ENCODE measurements at regions not wholly inside any gene's neighbourhood (a gene's known extent, or its start where the extent isn't known, plus 50 kb on each side); places are given as distances from the start of the nearest gene placed in this dataset.

DNA sequence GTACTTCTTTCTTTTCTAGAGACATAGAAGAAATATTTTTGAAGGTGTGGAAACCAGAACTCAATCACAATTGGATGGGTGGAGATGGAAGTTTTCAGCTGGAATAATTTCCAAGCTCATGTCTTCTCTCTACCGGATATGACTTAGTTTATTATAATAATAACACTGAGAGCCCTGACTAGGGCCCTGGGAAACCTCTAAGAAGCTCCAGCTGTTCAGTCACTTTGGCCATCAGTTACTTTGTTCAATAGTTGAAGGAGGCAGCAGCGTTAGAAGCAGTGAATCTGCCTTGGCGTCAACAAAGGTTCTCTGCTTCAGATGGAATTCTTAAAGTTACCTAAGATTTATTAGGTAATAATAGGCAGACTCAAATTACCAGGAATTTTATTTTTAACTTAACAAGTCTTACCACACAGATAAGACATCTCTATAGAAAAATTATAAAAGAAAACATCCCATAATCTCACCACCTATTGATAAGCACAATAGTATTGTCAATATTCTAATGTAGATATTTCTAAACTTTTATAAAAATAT, 293.8 kb upstream of the CHAC2 start:
- TF ChIP-seq CREB1 (CRISPR knock-in tag; IDR thresholded peaks at IDR 0.05; ENCODE audit: low read depth) (no peak), EZH2phosphoT487 (IDR thresholded peaks at IDR 0.05; ENCODE audit: unreplicated experiment) (no peak), POLR2AphosphoS5 (IDR thresholded peaks at IDR 0.05; ENCODE audit: low read depth) (no peak), EZH2 (IDR thresholded peaks at IDR 0.05; ENCODE audit: low read depth, unreplicated experiment) (no peak), ZNF331 (CRISPR knock-in tag; IDR thresholded peaks at IDR 0.05; ENCODE audit: low read depth) (no peak)
- TF ChIP-seq, protein P1, sequence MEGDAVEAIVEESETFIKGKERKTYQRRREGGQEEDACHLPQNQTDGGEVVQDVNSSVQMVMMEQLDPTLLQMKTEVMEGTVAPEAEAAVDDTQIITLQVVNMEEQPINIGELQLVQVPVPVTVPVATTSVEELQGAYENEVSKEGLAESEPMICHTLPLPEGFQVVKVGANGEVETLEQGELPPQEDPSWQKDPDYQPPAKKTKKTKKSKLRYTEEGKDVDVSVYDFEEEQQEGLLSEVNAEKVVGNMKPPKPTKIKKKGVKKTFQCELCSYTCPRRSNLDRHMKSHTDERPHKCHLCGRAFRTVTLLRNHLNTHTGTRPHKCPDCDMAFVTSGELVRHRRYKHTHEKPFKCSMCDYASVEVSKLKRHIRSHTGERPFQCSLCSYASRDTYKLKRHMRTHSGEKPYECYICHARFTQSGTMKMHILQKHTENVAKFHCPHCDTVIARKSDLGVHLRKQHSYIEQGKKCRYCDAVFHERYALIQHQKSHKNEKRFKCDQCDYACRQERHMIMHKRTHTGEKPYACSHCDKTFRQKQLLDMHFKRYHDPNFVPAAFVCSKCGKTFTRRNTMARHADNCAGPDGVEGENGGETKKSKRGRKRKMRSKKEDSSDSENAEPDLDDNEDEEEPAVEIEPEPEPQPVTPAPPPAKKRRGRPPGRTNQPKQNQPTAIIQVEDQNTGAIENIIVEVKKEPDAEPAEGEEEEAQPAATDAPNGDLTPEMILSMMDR (conservative IDR thresholded peaks at IDR 0.05; ENCODE audit: low read depth in 2 of 2): no peak
- TF ChIP-seq, protein P2, sequence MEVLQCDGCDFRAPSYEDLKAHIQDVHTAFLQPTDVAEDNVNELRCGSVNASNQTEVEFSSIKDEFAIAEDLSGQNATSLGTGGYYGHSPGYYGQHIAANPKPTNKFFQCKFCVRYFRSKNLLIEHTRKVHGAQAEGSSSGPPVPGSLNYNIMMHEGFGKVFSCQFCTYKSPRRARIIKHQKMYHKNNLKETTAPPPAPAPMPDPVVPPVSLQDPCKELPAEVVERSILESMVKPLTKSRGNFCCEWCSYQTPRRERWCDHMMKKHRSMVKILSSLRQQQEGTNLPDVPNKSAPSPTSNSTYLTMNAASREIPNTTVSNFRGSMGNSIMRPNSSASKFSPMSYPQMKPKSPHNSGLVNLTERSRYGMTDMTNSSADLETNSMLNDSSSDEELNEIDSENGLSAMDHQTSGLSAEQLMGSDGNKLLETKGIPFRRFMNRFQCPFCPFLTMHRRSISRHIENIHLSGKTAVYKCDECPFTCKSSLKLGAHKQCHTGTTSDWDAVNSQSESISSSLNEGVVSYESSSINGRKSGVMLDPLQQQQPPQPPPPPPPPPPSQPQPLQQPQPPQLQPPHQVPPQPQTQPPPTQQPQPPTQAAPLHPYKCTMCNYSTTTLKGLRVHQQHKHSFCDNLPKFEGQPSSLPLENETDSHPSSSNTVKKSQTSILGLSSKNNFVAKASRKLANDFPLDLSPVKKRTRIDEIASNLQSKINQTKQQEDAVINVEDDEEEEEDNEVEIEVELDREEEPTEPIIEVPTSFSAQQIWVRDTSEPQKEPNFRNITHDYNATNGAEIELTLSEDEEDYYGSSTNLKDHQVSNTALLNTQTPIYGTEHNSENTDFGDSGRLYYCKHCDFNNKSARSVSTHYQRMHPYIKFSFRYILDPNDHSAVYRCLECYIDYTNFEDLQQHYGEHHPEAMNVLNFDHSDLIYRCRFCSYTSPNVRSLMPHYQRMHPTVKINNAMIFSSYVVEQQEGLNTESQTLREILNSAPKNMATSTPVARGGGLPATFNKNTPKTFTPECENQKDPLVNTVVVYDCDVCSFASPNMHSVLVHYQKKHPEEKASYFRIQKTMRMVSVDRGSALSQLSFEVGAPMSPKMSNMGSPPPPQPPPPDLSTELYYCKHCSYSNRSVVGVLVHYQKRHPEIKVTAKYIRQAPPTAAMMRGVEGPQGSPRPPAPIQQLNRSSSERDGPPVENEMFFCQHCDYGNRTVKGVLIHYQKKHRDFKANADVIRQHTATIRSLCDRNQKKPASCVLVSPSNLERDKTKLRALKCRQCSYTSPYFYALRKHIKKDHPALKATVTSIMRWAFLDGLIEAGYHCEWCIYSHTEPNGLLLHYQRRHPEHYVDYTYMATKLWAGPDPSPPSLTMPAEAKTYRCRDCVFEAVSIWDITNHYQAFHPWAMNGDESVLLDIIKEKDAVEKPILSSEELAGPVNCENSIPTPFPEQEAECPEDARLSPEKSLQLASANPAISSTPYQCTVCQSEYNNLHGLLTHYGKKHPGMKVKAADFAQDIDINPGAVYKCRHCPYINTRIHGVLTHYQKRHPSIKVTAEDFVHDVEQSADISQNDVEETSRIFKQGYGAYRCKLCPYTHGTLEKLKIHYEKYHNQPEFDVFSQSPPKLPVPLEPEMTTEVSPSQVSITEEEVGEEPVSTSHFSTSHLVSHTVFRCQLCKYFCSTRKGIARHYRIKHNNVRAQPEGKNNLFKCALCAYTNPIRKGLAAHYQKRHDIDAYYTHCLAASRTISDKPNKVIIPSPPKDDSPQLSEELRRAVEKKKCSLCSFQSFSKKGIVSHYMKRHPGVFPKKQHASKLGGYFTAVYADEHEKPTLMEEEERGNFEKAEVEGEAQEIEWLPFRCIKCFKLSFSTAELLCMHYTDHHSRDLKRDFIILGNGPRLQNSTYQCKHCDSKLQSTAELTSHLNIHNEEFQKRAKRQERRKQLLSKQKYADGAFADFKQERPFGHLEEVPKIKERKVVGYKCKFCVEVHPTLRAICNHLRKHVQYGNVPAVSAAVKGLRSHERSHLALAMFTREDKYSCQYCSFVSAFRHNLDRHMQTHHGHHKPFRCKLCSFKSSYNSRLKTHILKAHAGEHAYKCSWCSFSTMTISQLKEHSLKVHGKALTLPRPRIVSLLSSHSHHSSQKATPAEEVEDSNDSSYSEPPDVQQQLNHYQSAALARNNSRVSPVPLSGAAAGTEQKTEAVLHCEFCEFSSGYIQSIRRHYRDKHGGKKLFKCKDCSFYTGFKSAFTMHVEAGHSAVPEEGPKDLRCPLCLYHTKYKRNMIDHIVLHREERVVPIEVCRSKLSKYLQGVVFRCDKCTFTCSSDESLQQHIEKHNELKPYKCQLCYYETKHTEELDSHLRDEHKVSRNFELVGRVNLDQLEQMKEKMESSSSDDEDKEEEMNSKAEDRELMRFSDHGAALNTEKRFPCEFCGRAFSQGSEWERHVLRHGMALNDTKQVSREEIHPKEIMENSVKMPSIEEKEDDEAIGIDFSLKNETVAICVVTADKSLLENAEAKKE (CRISPR knock-in tag; IDR thresholded peaks at IDR 0.05): no peak
- TF ChIP-seq, protein P3, sequence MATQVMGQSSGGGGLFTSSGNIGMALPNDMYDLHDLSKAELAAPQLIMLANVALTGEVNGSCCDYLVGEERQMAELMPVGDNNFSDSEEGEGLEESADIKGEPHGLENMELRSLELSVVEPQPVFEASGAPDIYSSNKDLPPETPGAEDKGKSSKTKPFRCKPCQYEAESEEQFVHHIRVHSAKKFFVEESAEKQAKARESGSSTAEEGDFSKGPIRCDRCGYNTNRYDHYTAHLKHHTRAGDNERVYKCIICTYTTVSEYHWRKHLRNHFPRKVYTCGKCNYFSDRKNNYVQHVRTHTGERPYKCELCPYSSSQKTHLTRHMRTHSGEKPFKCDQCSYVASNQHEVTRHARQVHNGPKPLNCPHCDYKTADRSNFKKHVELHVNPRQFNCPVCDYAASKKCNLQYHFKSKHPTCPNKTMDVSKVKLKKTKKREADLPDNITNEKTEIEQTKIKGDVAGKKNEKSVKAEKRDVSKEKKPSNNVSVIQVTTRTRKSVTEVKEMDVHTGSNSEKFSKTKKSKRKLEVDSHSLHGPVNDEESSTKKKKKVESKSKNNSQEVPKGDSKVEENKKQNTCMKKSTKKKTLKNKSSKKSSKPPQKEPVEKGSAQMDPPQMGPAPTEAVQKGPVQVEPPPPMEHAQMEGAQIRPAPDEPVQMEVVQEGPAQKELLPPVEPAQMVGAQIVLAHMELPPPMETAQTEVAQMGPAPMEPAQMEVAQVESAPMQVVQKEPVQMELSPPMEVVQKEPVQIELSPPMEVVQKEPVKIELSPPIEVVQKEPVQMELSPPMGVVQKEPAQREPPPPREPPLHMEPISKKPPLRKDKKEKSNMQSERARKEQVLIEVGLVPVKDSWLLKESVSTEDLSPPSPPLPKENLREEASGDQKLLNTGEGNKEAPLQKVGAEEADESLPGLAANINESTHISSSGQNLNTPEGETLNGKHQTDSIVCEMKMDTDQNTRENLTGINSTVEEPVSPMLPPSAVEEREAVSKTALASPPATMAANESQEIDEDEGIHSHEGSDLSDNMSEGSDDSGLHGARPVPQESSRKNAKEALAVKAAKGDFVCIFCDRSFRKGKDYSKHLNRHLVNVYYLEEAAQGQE (IDR thresholded peaks at IDR 0.05; ENCODE audit: unreplicated experiment): no peak
- TF ChIP-seq, protein P4, sequence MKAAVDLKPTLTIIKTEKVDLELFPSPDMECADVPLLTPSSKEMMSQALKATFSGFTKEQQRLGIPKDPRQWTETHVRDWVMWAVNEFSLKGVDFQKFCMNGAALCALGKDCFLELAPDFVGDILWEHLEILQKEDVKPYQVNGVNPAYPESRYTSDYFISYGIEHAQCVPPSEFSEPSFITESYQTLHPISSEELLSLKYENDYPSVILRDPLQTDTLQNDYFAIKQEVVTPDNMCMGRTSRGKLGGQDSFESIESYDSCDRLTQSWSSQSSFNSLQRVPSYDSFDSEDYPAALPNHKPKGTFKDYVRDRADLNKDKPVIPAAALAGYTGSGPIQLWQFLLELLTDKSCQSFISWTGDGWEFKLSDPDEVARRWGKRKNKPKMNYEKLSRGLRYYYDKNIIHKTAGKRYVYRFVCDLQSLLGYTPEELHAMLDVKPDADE (IDR thresholded peaks at IDR 0.05): no peak

Measured in GM23338 (cell line).